Keratinocyte (primary cell): ENCODE measurements at regions not wholly inside any gene's neighbourhood (a gene's known extent, or its start where the extent isn't known, plus 50 kb on each side); places are given as distances from the start of the nearest gene placed in this dataset.

Experiments used
- DNase-seq: peaks from one replicate; pipeline ENCODE4 v3.0.0-alpha.2; 2011; ENCODE audit warnings: low read depth, missing footprints, low spot score
- FAIRE-seq: peaks from 2 replicates; lab custom pipeline; 2011; peaks lifted over from hg19 to GRCh38; lab: Jason Lieb, UNC
- H2AFZ ChIP-seq: 2 replicates; pipeline ENCODE4 v1.6.0; 2012; ENCODE audit warnings: low read length, control low read depth, inconsistent platforms; ENCODE audit not compliant: control insufficient read depth
- H3K27ac ChIP-seq: 2 replicates; pipeline ENCODE4 v1.5.1; 2011; ENCODE audit warnings: low read length; ENCODE audit not compliant: control insufficient read depth, insufficient read depth
- H3K27me3 ChIP-seq: 3 replicates; pipeline ENCODE4 v1.6.0; 2011; ENCODE audit warnings: low read length; ENCODE audit not compliant: control insufficient read depth, insufficient read depth; ENCODE audit errors: extremely low read depth
- H3K36me3 ChIP-seq, 2 experiments: 2 replicates in 1 of 2; 3 replicates in 1 of 2; pipeline ENCODE4 v1.5.1; 2011; ENCODE audit warnings: low read length in 2 of 2, mild to moderate bottlenecking in 1 of 2; ENCODE audit not compliant: control insufficient read depth in 2 of 2, insufficient read depth in 2 of 2; ENCODE audit errors: extremely low read depth in 1 of 2
- H3K4me1 ChIP-seq: 3 replicates; pipeline ENCODE4 v1.5.1; 2011; ENCODE audit warnings: low read length; ENCODE audit not compliant: control insufficient read depth, insufficient read depth; ENCODE audit errors: extremely low read depth
- H3K4me2 ChIP-seq: 3 replicates; pipeline ENCODE4 v1.6.0; 2011; ENCODE audit warnings: low read depth, low read length; ENCODE audit not compliant: control insufficient read depth, insufficient read depth; ENCODE audit errors: extremely low read depth
- H3K4me3 ChIP-seq, 3 experiments: fragments of 200-600 bp in 1 of 3; sonication (generic) in 1 of 3; 2 replicates in 2 of 3; 3 replicates in 1 of 3; pipeline ENCODE4 v1.5.1; 2011 to 2016; ENCODE audit warnings: low read length in 3 of 3, mild to moderate bottlenecking in 3 of 3, control low read depth in 2 of 3, inconsistent platforms in 1 of 3, low read depth in 1 of 3, mixed read lengths in 1 of 3, mixed run types in 1 of 3, moderate library complexity in 1 of 3; ENCODE audit not compliant: control insufficient read depth in 2 of 3, insufficient read depth in 2 of 3; ENCODE audit errors: extremely low read depth in 1 of 3
- H3K79me2 ChIP-seq: 2 replicates; pipeline ENCODE4 v1.6.0; 2012; ENCODE audit warnings: low read length; ENCODE audit not compliant: control insufficient read depth, insufficient read depth
- H3K9ac ChIP-seq: 3 replicates; pipeline ENCODE4 v1.6.0; 2011; ENCODE audit warnings: low read length; ENCODE audit not compliant: control insufficient read depth, insufficient read depth; ENCODE audit errors: extremely low read depth
- H3K9me1 ChIP-seq: 3 replicates; pipeline ENCODE4 v1.6.0; 2011; ENCODE audit warnings: low read length; ENCODE audit not compliant: control insufficient read depth, insufficient read depth; ENCODE audit errors: extremely low read depth
- H3K9me3 ChIP-seq: 2 replicates; pipeline ENCODE4 v1.5.1; 2012; ENCODE audit warnings: low read depth, low read length; ENCODE audit not compliant: control insufficient read depth
- H4K20me1 ChIP-seq: 3 replicates; pipeline ENCODE4 v1.6.0; 2011; ENCODE audit warnings: low read length; ENCODE audit not compliant: control insufficient read depth, insufficient read depth; ENCODE audit errors: extremely low read depth
- CTCF ChIP-seq, 3 experiments: IDR thresholded peaks in 1 of 3; conservative IDR thresholded peaks in 1 of 3; optimal IDR thresholded peaks in 1 of 3; 2 replicates in 2 of 3; 3 replicates in 1 of 3; pipeline versions ENCODE3 to v1.5.1; 2011; ENCODE audit warnings: low read length in 3 of 3, mild to moderate bottlenecking in 3 of 3, moderate library complexity in 2 of 3, control low read depth in 1 of 3, inconsistent platforms in 1 of 3; ENCODE audit not compliant: insufficient read depth in 2 of 3; ENCODE audit errors: extremely low read depth in 1 of 3
- EZH2 ChIP-seq: IDR thresholded peaks from one replicate; pipeline ENCODE4 v1.6.1; 2012; ENCODE audit warnings: inconsistent platforms, mild to moderate bottlenecking, low read length, moderate library complexity
- dilution Hi-C: fragments of 300-500 bp; cut with MboI; formaldehyde crosslinking; loops from one replicate; pipeline ENCODE4 v1.7.0; 2020; ENCODE audit warnings: low sequenced_read_pairs; ENCODE audit not compliant: extremely low pct_ligation_motif_present

GRCh38 chr13:34148359-34148758, 330.4 kb downstream of the RFC3 start:
- no peak overlapping the region for H3K4me3 ChIP-seq
- DNase-seq, result no peak
- no peak overlapping the region for H2AFZ ChIP-seq
- no peak overlapping the region for H3K9ac ChIP-seq
- no peak overlapping the region for H3K4me2 ChIP-seq
- H3K9me3 ChIP-seq, result no peaks in the 10 kb centered on the region
- no peak for TF ChIP-seq CTCF (optimal IDR thresholded peaks at IDR 0.05 in 1 of 3, IDR thresholded peaks at IDR 0.05 in 1 of 3, conservative IDR thresholded peaks at IDR 0.05 in 1 of 3; ENCODE audit: extremely low read depth in 1 of 3, insufficient read depth in 2 of 3, low read length in 3 of 3)
- TF ChIP-seq EZH2, result no peak
- dilution Hi-C loops, result no loop called here
- no peaks in the 10 kb centered on the region for H4K20me1 ChIP-seq
- no peaks in the 10 kb centered on the region for H3K79me2 ChIP-seq
- no peak for FAIRE-seq
- H3K36me3 ChIP-seq, result no peaks in the 10 kb centered on the region
- peaks cover 15% of the 10 kb centered on the region for H3K4me1 ChIP-seq
- no peaks in the 10 kb centered on the region for H3K27me3 ChIP-seq
- no peaks in the 10 kb centered on the region for H3K9me1 ChIP-seq
- H3K27ac ChIP-seq, result no peak overlapping the region

GRCh38 chr13:34151885-34152284, 333.9 kb downstream of the RFC3 start:
- H4K20me1 ChIP-seq, result no peaks in the 10 kb centered on the region
- dilution Hi-C loops, result no loop called here
- no peaks in the 10 kb centered on the region for H3K27me3 ChIP-seq
- TF ChIP-seq CTCF (optimal IDR thresholded peaks at IDR 0.05 in 1 of 3, IDR thresholded peaks at IDR 0.05 in 1 of 3, conservative IDR thresholded peaks at IDR 0.05 in 1 of 3; ENCODE audit: extremely low read depth in 1 of 3, insufficient read depth in 2 of 3, low read length in 3 of 3), result no peak
- TF ChIP-seq EZH2, result no peak
- DNase-seq, result no peak
- no peaks in the 10 kb centered on the region for H3K36me3 ChIP-seq
- H3K9me3 ChIP-seq, result no peaks in the 10 kb centered on the region
- no peak overlapping the region for H2AFZ ChIP-seq
- H3K9ac ChIP-seq, result no peak overlapping the region
- H3K4me2 ChIP-seq, result no peak overlapping the region
- FAIRE-seq, result no peak
- no peaks in the 10 kb centered on the region for H3K9me1 ChIP-seq
- no peaks in the 10 kb centered on the region for H3K79me2 ChIP-seq
- no peak overlapping the region for H3K4me3 ChIP-seq
- H3K4me1 ChIP-seq, result peaks cover 34% of the 10 kb centered on the region
- H3K27ac ChIP-seq, result no peak overlapping the region
